Breast epithelium (tissue), 4 donors: ENCODE measurements at regions not wholly inside any gene's neighbourhood (a gene's known extent, or its start where the extent isn't known, plus 50 kb on each side); places are given as distances from the start of the nearest gene placed in this dataset.

Experiments used
- DNase-seq, 2 donors: peaks; one replicate each; pipeline ENCODE4 v3.0.0-alpha.2; 2019; ENCODE audit warnings: low spot score in 2 of 2
- H3K27ac ChIP-seq, 2 donors: fragments of 200-600 bp; sonication (generic) in 1 of 2; one replicate each; pipeline ENCODE4 v1.5.1; 2016 to 2019; ENCODE audit warnings: mild to moderate bottlenecking in 1 of 2
- H3K27me3 ChIP-seq, 2 donors: fragments of 200-600 bp; sonication (generic) in 1 of 2; one replicate each; pipeline versions ENCODE4 v1.5.1 to v1.6.0; 2017 to 2019; ENCODE audit warnings: control low read depth in 1 of 2, mild to moderate bottlenecking in 1 of 2
- H3K36me3 ChIP-seq: fragments of 200-600 bp; one replicate; pipeline ENCODE4 v1.5.1; 2019
- H3K4me1 ChIP-seq, 2 donors: fragments of 200-600 bp; sonication (generic); one replicate each; pipeline ENCODE4 v1.5.1; 2016 to 2019; ENCODE audit warnings: control low read depth in 1 of 2
- H3K4me3 ChIP-seq, 3 donors: fragments of 200-600 bp; sonication (generic); 1 replicate in 2 of 3; 2 replicates in 1 of 3; pipeline ENCODE4 v1.5.1; 2016 to 2019; ENCODE audit warnings: mild to moderate bottlenecking in 3 of 3, moderate library complexity in 2 of 3
- H3K9me3 ChIP-seq, 2 donors: fragments of 200-600 bp; sonication (generic) in 1 of 2; one replicate each; pipeline ENCODE4 v1.5.1; 2016 to 2019; ENCODE audit warnings: control low read depth in 1 of 2
- CTCF ChIP-seq, 3 donors: fragments of 450-650 bp; IDR thresholded peaks; one replicate each; pipeline ENCODE4 v1.5.1; 2016 to 2017; ENCODE audit warnings: antibody characterized with exemption in 3 of 3, mild to moderate bottlenecking in 3 of 3, moderate library complexity in 3 of 3
- POLR2A ChIP-seq: fragments of 450-650 bp; IDR thresholded peaks from one replicate; pipeline ENCODE4 v1.6.1; 2016; ENCODE audit warnings: antibody characterized with exemption, mild to moderate bottlenecking, moderate library complexity
- POLR2AphosphoS5 ChIP-seq, 3 donors: sonication (generic); formaldehyde crosslinking; IDR thresholded peaks; one replicate each; pipeline ENCODE4 v1.6.1; 2017; ENCODE audit warnings: antibody characterized with exemption in 3 of 3
- intact Hi-C: fragments of 100-400 bp; cut with DNase I; formaldehyde crosslinking; loops from one replicate; pipeline ENCODE4 v1.15.1; 2023; ENCODE audit warnings: low total_unique reads

- no peak for TF ChIP-seq POLR2AphosphoS5 (IDR thresholded peaks at IDR 0.05)
- no peak for TF ChIP-seq POLR2A
- no peak for TF ChIP-seq CTCF (IDR thresholded peaks at IDR 0.05)
- Histone ChIP-seq H3K4me1 (no peaks in the 10 kb centered on the region), H3K27ac (no peak overlapping the region), H3K36me3 (no peaks in the 10 kb centered on the region), H3K9me3 (no peaks in the 10 kb centered on the region), H3K4me3 (no peak overlapping the region), H3K27me3 (no peaks in the 10 kb centered on the region)
- no peak for DNase-seq
- intact Hi-C loops: no loop called here
Measured at GRCh38 chr5:124404796-124405195, 341.6 kb downstream of the ZNF608 start.

GRCh38 chr5:124403281-124403680 is 343.2 kb downstream of the ZNF608 start:
- Histone ChIP-seq H3K27me3 (no peaks in the 10 kb centered on the region), H3K36me3 (no peaks in the 10 kb centered on the region), H3K9me3 (no peaks in the 10 kb centered on the region), H3K4me3 (no peak overlapping the region), H3K27ac (no peak overlapping the region), H3K4me1 (no peaks in the 10 kb centered on the region)
- DNase-seq: no peak
- TF ChIP-seq POLR2A (no peak), CTCF (IDR thresholded peaks at IDR 0.05) (no peak), POLR2AphosphoS5 (IDR thresholded peaks at IDR 0.05) (no peak)
- intact Hi-C loops: no loop called here

- no peak overlapping the region for H3K4me3 ChIP-seq
- H3K27ac ChIP-seq: peak overlapping the region; percentile 67 to 78
- intact Hi-C loops: no loop called here
- H3K36me3 ChIP-seq: no peaks in the 10 kb centered on the region
- no peaks in the 10 kb centered on the region for H3K9me3 ChIP-seq
- peak in 1 of 2 donors; percentile 78 for DNase-seq
- TF ChIP-seq CTCF (IDR thresholded peaks at IDR 0.05): no peak
- peak; percentile 47 to 76 (median 48) for TF ChIP-seq POLR2AphosphoS5 (IDR thresholded peaks at IDR 0.05)
- no peaks in the 10 kb centered on the region for H3K4me1 ChIP-seq
- no peaks in the 10 kb centered on the region for H3K27me3 ChIP-seq
Measured at GRCh38 chr5:124402144-124402581, 344.3 kb downstream of the ZNF608 start.

GRCh38 chr5:124401476-124402143 is 344.8 kb downstream of the ZNF608 start:
- no peak overlapping the region for H3K4me3 ChIP-seq
- intact Hi-C loops: no loop called here
- H3K4me1 ChIP-seq: no peaks in the 10 kb centered on the region
- H3K9me3 ChIP-seq: no peaks in the 10 kb centered on the region
- DNase-seq: no peak
- H3K27ac ChIP-seq: peak overlapping the region; percentile 67 to 78
- H3K27me3 ChIP-seq: no peaks in the 10 kb centered on the region
- no peak for TF ChIP-seq POLR2A
- no peak for TF ChIP-seq POLR2AphosphoS5 (IDR thresholded peaks at IDR 0.05)
- TF ChIP-seq CTCF (IDR thresholded peaks at IDR 0.05): no peak
- H3K36me3 ChIP-seq: no peaks in the 10 kb centered on the region

- no peaks in the 10 kb centered on the region for H3K36me3 ChIP-seq
- H3K4me1 ChIP-seq: no peaks in the 10 kb centered on the region
- no peak overlapping the region for H3K4me3 ChIP-seq
- no peak for DNase-seq
- intact Hi-C loops: no loop called here
- H3K27ac ChIP-seq: no peak overlapping the region
- H3K9me3 ChIP-seq: no peaks in the 10 kb centered on the region
- no peaks in the 10 kb centered on the region for H3K27me3 ChIP-seq
- TF ChIP-seq POLR2AphosphoS5 (IDR thresholded peaks at IDR 0.05): no peak
Measured at GRCh38 chr5:124399426-124399961, 346.9 kb downstream of the ZNF608 start.
